C4-2B (cell line): ENCODE measurements at regions not wholly inside any gene's neighbourhood (a gene's known extent, or its start where the extent isn't known, plus 50 kb on each side); places are given as distances from the start of the nearest gene placed in this dataset.

Source experiments
- ZFX ChIP-seq: fragments of 450-650 bp; IDR thresholded peaks from 2 replicates; pipeline ENCODE4 v1.6.1; 2017
- TF ChIP-seq, protein P1 (sequence below): fragments of 450-650 bp; conservative IDR thresholded peaks from 2 replicates; pipeline ENCODE4 v1.5.1; 2017; ENCODE audit warnings: mild to moderate bottlenecking

DNA sequence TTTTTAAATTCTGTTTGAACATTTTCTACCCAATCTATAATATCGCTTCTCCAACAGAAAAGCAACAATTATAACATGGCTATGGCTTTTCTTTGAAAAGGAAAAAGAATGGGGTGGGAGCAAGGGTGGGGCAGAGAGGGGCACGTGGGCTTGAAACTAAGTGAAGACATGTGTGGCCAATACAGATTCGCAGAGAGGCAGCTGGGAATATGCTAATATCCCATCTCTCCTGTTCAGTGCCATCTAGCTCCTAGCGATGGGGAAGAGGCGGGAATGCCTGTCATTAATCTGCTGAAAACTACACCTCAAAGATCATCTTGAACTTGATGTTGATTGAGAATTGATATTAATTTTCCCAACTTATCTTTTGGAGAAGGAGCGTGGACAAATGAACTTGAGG lies 65.5 kb upstream of the ITGA6 start:
- TF ChIP-seq, protein P1, sequence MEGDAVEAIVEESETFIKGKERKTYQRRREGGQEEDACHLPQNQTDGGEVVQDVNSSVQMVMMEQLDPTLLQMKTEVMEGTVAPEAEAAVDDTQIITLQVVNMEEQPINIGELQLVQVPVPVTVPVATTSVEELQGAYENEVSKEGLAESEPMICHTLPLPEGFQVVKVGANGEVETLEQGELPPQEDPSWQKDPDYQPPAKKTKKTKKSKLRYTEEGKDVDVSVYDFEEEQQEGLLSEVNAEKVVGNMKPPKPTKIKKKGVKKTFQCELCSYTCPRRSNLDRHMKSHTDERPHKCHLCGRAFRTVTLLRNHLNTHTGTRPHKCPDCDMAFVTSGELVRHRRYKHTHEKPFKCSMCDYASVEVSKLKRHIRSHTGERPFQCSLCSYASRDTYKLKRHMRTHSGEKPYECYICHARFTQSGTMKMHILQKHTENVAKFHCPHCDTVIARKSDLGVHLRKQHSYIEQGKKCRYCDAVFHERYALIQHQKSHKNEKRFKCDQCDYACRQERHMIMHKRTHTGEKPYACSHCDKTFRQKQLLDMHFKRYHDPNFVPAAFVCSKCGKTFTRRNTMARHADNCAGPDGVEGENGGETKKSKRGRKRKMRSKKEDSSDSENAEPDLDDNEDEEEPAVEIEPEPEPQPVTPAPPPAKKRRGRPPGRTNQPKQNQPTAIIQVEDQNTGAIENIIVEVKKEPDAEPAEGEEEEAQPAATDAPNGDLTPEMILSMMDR, result no peak
- no peak for TF ChIP-seq ZFX
